H9 (cell line): ENCODE measurements at regions not wholly inside any gene's neighbourhood (a gene's known extent, or its start where the extent isn't known, plus 50 kb on each side); places are given as distances from the start of the nearest gene placed in this dataset.

ENCODE experiments used
- DNase-seq: peaks from one replicate; pipeline ENCODE4 v3.0.0-alpha.2; 2017
- H2AFZ ChIP-seq: one replicate; pipeline ENCODE4 v1.6.1; 2013; ENCODE audit warnings: mild to moderate bottlenecking, low read length, control low read depth, moderate library complexity
- H2AK5ac ChIP-seq: 2 replicates; pipeline ENCODE4 v1.6.1; 2013; ENCODE audit warnings: low read length, control low read depth, mixed read lengths; ENCODE audit not compliant: insufficient read length
- H2BK120ac ChIP-seq: one replicate; pipeline ENCODE4 v1.6.1; 2013; ENCODE audit warnings: low read depth, mild to moderate bottlenecking, low read length, control low read depth, inconsistent platforms; ENCODE audit not compliant: poor library complexity, severe bottlenecking
- H2BK12ac ChIP-seq: 2 replicates; pipeline ENCODE4 v1.6.1; 2013; ENCODE audit warnings: low read length, control low read depth, mixed read lengths, low read depth; ENCODE audit not compliant: insufficient read length
- H2BK15ac ChIP-seq: 2 replicates; pipeline ENCODE4 v1.6.1; 2013; ENCODE audit warnings: low read depth, low read length, control low read depth
- H2BK20ac ChIP-seq: one replicate; pipeline ENCODE4 v1.6.1; 2013; ENCODE audit warnings: low read depth, mild to moderate bottlenecking, low read length, control low read depth, inconsistent platforms; ENCODE audit not compliant: poor library complexity, severe bottlenecking
- H2BK5ac ChIP-seq: 2 replicates; pipeline ENCODE4 v1.6.1; 2013; ENCODE audit warnings: low read length, control low read depth, mixed read lengths; ENCODE audit not compliant: insufficient read length
- H3K14ac ChIP-seq: 2 replicates; pipeline ENCODE4 v1.6.1; 2013; ENCODE audit warnings: low read length, control low read depth; ENCODE audit not compliant: insufficient read depth
- H3K18ac ChIP-seq: 2 replicates; pipeline ENCODE4 v1.6.1; 2013; ENCODE audit warnings: low read depth, mild to moderate bottlenecking, mixed read lengths, low read length, control low read depth; ENCODE audit not compliant: insufficient read length
- H3K23ac ChIP-seq: 2 replicates; pipeline ENCODE4 v1.6.1; 2013; ENCODE audit warnings: low read length, control low read depth, mixed read lengths, low read depth; ENCODE audit not compliant: insufficient read length
- H3K23me2 ChIP-seq: 2 replicates; pipeline ENCODE4 v1.6.1; 2013; ENCODE audit warnings: low read depth, mild to moderate bottlenecking, mixed read lengths, low read length, control low read depth; ENCODE audit not compliant: insufficient read length, poor library complexity, severe bottlenecking
- H3K27ac ChIP-seq: 2 replicates; pipeline ENCODE4 v1.5.1; 2013; ENCODE audit warnings: low read length, control low read depth, mixed read lengths, low read depth; ENCODE audit not compliant: insufficient read length
- H3K27me3 ChIP-seq: 2 replicates; pipeline ENCODE4 v1.6.1; 2013; ENCODE audit warnings: low read length, control low read depth, inconsistent platforms; ENCODE audit not compliant: insufficient read depth
- H3K4ac ChIP-seq: 2 replicates; pipeline ENCODE4 v1.6.1; 2013; ENCODE audit warnings: low read depth, mild to moderate bottlenecking, control low read depth, inconsistent platforms, low read length, moderate library complexity
- H3K4me1 ChIP-seq: 2 replicates; pipeline ENCODE4 v1.6.1; 2013; ENCODE audit warnings: low read length, control low read depth, inconsistent platforms; ENCODE audit not compliant: insufficient read depth
- H3K4me2 ChIP-seq: 2 replicates; pipeline ENCODE4 v1.6.1; 2013; ENCODE audit warnings: low read length, control low read depth, mixed read lengths; ENCODE audit not compliant: insufficient read length, insufficient read depth
- H3K56ac ChIP-seq: 2 replicates; pipeline ENCODE4 v1.6.1; 2013; ENCODE audit warnings: low read depth, mild to moderate bottlenecking, mixed read lengths, low read length, control low read depth; ENCODE audit not compliant: insufficient read length
- H3K79me1 ChIP-seq: 2 replicates; pipeline ENCODE4 v1.6.1; 2013; ENCODE audit warnings: low read depth, mild to moderate bottlenecking, moderate library complexity, low read length, control low read depth, inconsistent platforms; ENCODE audit not compliant: insufficient read depth, poor library complexity, severe bottlenecking
- H3K79me2 ChIP-seq: 2 replicates; pipeline ENCODE4 v1.6.1; 2013; ENCODE audit warnings: low read length, control low read depth, inconsistent platforms; ENCODE audit not compliant: insufficient read depth
- H3K9ac ChIP-seq: 2 replicates; pipeline ENCODE4 v1.6.1; 2013; ENCODE audit warnings: low read length, control low read depth, mixed read lengths; ENCODE audit not compliant: insufficient read length; ENCODE audit errors: extremely low read depth
- H3K9me3 ChIP-seq: one replicate; pipeline ENCODE4 v1.6.1; 2013; ENCODE audit warnings: low read depth, low read length, inconsistent platforms; ENCODE audit not compliant: control insufficient read depth
- H3T11ph ChIP-seq: one replicate; pipeline ENCODE4 v1.6.1; 2013; ENCODE audit warnings: mild to moderate bottlenecking, low read length, control low read depth, inconsistent platforms
- H4K20me1 ChIP-seq: one replicate; pipeline ENCODE4 v1.6.1; 2013; ENCODE audit not compliant: control insufficient read depth, insufficient read length, insufficient read depth
- H4K5ac ChIP-seq: 2 replicates; pipeline ENCODE4 v1.6.1; 2013; ENCODE audit warnings: low read depth, mild to moderate bottlenecking, mixed read lengths, low read length, control low read depth; ENCODE audit not compliant: insufficient read length
- H4K8ac ChIP-seq: replicated peaks from 2 replicates; pipeline ENCODE4 v1.6.1; 2013; ENCODE audit warnings: low read length, control low read depth, mixed read lengths, low read depth; ENCODE audit not compliant: insufficient read length
- H4K91ac ChIP-seq: 2 replicates; pipeline ENCODE4 v1.6.1; 2013; ENCODE audit warnings: low read depth, mild to moderate bottlenecking, moderate library complexity, mixed read lengths, low read length, control low read depth; ENCODE audit not compliant: insufficient read length
- H3K27ac Mint-ChIP-seq, 3 experiments: 2 replicates in 2 of 3; 3 replicates in 1 of 3; pipeline ENCODE4 v1.8.0; 2020 to 2021; ENCODE audit warnings: mixed read lengths in 3 of 3, mild to moderate bottlenecking in 1 of 3, moderate library complexity in 1 of 3
- H3K27me3 Mint-ChIP-seq: 2 replicates; pipeline ENCODE4 v1.8.0; 2021; ENCODE audit warnings: low read depth, mild to moderate bottlenecking, moderate library complexity, mixed read lengths
- H3K36me3 Mint-ChIP-seq, 3 experiments: 2 replicates in 2 of 3; 3 replicates in 1 of 3; pipeline ENCODE4 v1.8.0; 2020 to 2021; ENCODE audit warnings: low read depth in 3 of 3, mixed read lengths in 3 of 3; ENCODE audit not compliant: insufficient read depth in 1 of 3
- H3K4me1 Mint-ChIP-seq, 2 experiments: 2 replicates each; pipeline ENCODE4 v1.8.0; 2020; ENCODE audit warnings: mixed read lengths in 2 of 2
- H3K4me3 Mint-ChIP-seq, 2 experiments: 2 replicates in 1 of 2; 3 replicates in 1 of 2; pipeline ENCODE4 v1.8.0; 2020 to 2021; ENCODE audit warnings: mild to moderate bottlenecking in 2 of 2, mixed read lengths in 2 of 2, moderate library complexity in 1 of 2
- H3K9me3 Mint-ChIP-seq, 2 experiments: 2 replicates in 1 of 2; 3 replicates in 1 of 2; pipeline ENCODE4 v1.8.0; 2020; ENCODE audit warnings: mild to moderate bottlenecking in 2 of 2, mixed read lengths in 2 of 2, moderate library complexity in 1 of 2
- CTCF ChIP-seq: fragments of 200-600 bp; sonication (generic); conservative IDR thresholded peaks from 3 replicates; pipeline ENCODE4 v1.8.0; 2021; ENCODE audit warnings: antibody characterized with exemption, mild to moderate bottlenecking
- WGBS: extraction: QIAGEN DNeasy Blood & Tissue Kit; methylation state at CpG from one replicate; pipeline ENCODE4 v1.1.7; 2013; ENCODE audit warnings: missing lambda C conversion rate, low lambda C conversion rate, mixed read lengths; ENCODE audit not compliant: insufficient read length; ENCODE audit errors: extremely low coverage; 5-methylcytosine and 5-hydroxymethylcytosine counted together

GRCh38 chr6:74851596-74851995 is 354.3 kb downstream of the COL12A1 start:
- no peaks in the 10 kb centered on the region for H3K4me1 Mint-ChIP-seq
- no peaks in the 10 kb centered on the region for H4K20me1 ChIP-seq
- no peak overlapping the region for H3K14ac ChIP-seq
- H3K27ac Mint-ChIP-seq: no peak overlapping the region
- H4K8ac ChIP-seq: no peak overlapping the region
- no peak overlapping the region for H3K4me3 Mint-ChIP-seq
- no peaks in the 10 kb centered on the region for H3K27me3 ChIP-seq
- no peak overlapping the region for H2BK5ac ChIP-seq
- no peak overlapping the region for H2BK12ac ChIP-seq
- no peaks in the 10 kb centered on the region for H3K79me1 ChIP-seq
- H3K4ac ChIP-seq: no peak overlapping the region
- no peak overlapping the region for H3K23ac ChIP-seq
- H3K18ac ChIP-seq: no peak overlapping the region
- no peaks in the 10 kb centered on the region for H3K23me2 ChIP-seq
- H3K9me3 Mint-ChIP-seq: no peaks in the 10 kb centered on the region
- no peak overlapping the region for H2BK120ac ChIP-seq
- H2AFZ ChIP-seq: no peak overlapping the region
- DNase-seq: no peak
- no peaks in the 10 kb centered on the region for H3K27me3 Mint-ChIP-seq
- H3K56ac ChIP-seq: no peak overlapping the region
- H4K91ac ChIP-seq: no peak overlapping the region
- TF ChIP-seq CTCF: no peak
- no peak overlapping the region for H3T11ph ChIP-seq
- no peaks in the 10 kb centered on the region for H3K79me2 ChIP-seq
- H2BK15ac ChIP-seq: no peak overlapping the region
- no peak overlapping the region for H3K4me2 ChIP-seq
- H3K9me3 ChIP-seq: no peaks in the 10 kb centered on the region
- H3K9ac ChIP-seq: no peak overlapping the region
- H3K27ac ChIP-seq: no peak overlapping the region
- no CpG with 5 or more reads among the region's 2 CpGs for WGBS
- H3K4me1 ChIP-seq: no peaks in the 10 kb centered on the region
- no peaks in the 10 kb centered on the region for H3K36me3 Mint-ChIP-seq
- no peak overlapping the region for H2BK20ac ChIP-seq
- H4K5ac ChIP-seq: no peak overlapping the region
- no peak overlapping the region for H2AK5ac ChIP-seq
